H1 (cell line): ENCODE measurements at regions not wholly inside any gene's neighbourhood (a gene's known extent, or its start where the extent isn't known, plus 50 kb on each side); places are given as distances from the start of the nearest gene placed in this dataset.

Source experiments
- BCL11A ChIP-seq, 2 experiments: IDR thresholded peaks; one replicate each; pipeline ENCODE4 v1.6.1; 2011; ENCODE audit warnings: low read depth in 2 of 2, low read length in 2 of 2, mild to moderate bottlenecking in 2 of 2
- CBX5 ChIP-seq: fragments of 300-800, 300-1000 bp; sonication (generic); IDR thresholded peaks from 2 replicates; pipeline ENCODE4 v1.7.1; 2016; ENCODE audit warnings: antibody characterized with exemption, low read length, low read depth
- CHD1 ChIP-seq: IDR thresholded peaks from 2 replicates; pipeline ENCODE4 v1.6.1; 2012; ENCODE audit warnings: low read depth, low read length, improper control_type of control experiment
- EGR1 ChIP-seq: IDR thresholded peaks from 2 replicates; pipeline ENCODE4 v1.6.1; 2011; ENCODE audit warnings: low read depth, low read length, borderline replicate concordance
- RAD21 ChIP-seq, 2 experiments: IDR thresholded peaks in 1 of 2; conservative IDR thresholded peaks in 1 of 2; 2 replicates each; pipeline ENCODE4 v1.6.1; 2011; ENCODE audit warnings: low read depth in 2 of 2, low read length in 2 of 2, improper control_type of control experiment in 1 of 2, inconsistent platforms in 1 of 2, mild to moderate bottlenecking in 1 of 2, moderate library complexity in 1 of 2
- SIN3A ChIP-seq, 2 experiments: IDR thresholded peaks in 1 of 2; conservative IDR thresholded peaks in 1 of 2; 2 replicates each; pipeline ENCODE4 v1.6.1; 2011 to 2012; ENCODE audit warnings: low read length in 2 of 2, improper control_type of control experiment in 1 of 2, low read depth in 1 of 2, mild to moderate bottlenecking in 1 of 2
- USF2 ChIP-seq: IDR thresholded peaks from 2 replicates; pipeline ENCODE4 v1.6.1; 2011; ENCODE audit warnings: low read length, improper control_type of control experiment

- TF ChIP-seq CHD1: no peak
- TF ChIP-seq USF2: no peak
- TF ChIP-seq RAD21 (IDR thresholded peaks at IDR 0.05 in 1 of 2, conservative IDR thresholded peaks at IDR 0.05 in 1 of 2; ENCODE audit: low read depth in 2 of 2, low read length in 2 of 2): no peak
- no peak for TF ChIP-seq EGR1
- TF ChIP-seq SIN3A (conservative IDR thresholded peaks at IDR 0.05 in 1 of 2, IDR thresholded peaks at IDR 0.05 in 1 of 2; ENCODE audit: low read depth in 1 of 2, low read length in 2 of 2): no peak
- TF ChIP-seq CBX5: no peak
- TF ChIP-seq BCL11A (IDR thresholded peaks at IDR 0.05; ENCODE audit: low read depth in 2 of 2, low read length in 2 of 2): no peak
These were observed 61.3 kb upstream of the BACH1 start for GRCh38 chr21:29237110-29238052.
